ENCODE measurements at regions not wholly inside any gene's neighbourhood (a gene's known extent, or its start where the extent isn't known, plus 50 kb on each side); places are given as distances from the start of the nearest gene placed in this dataset.
A peak's percentile ranks its signal among the peaks of the same experiment; 100 is the strongest.

- H3K79me2 ChIP-seq (ENCODE audit: insufficient read depth), result no peaks in the 10 kb centered on the region
- H3K9me2 ChIP-seq (ENCODE audit: insufficient read depth), result no peaks in the 10 kb centered on the region
- no peak overlapping the region for H2AFZ ChIP-seq
- no peaks in the 10 kb centered on the region for H3F3A ChIP-seq (ENCODE audit: insufficient read depth)
- TF ChIP-seq EZH2phosphoT487 (IDR thresholded peaks at IDR 0.05; ENCODE audit: insufficient read depth, low read depth), result no peak
- no peak for TF ChIP-seq EZH2 (IDR thresholded peaks at IDR 0.05; ENCODE audit: insufficient read depth, poor library complexity, severe bottlenecking)
- H3K9me3 ChIP-seq (ENCODE audit: low read depth), result no peaks in the 10 kb centered on the region
- H3K4me1 ChIP-seq (ENCODE audit: insufficient read depth), result peaks cover 12% of the 10 kb centered on the region; the same call in 1 of the 2 replicates
- no peaks in the 10 kb centered on the region for H3K27me3 ChIP-seq (replicated peaks; ENCODE audit: insufficient read depth)
- H3K9ac ChIP-seq, result no peak overlapping the region
- H3K27ac ChIP-seq, result no peak overlapping the region
- H4K20me1 ChIP-seq (ENCODE audit: insufficient read depth), result no peaks in the 10 kb centered on the region
- H3K4me2 ChIP-seq (ENCODE audit: unreplicated experiment), result no peak overlapping the region
- DNase-seq, result no peak
- no peaks in the 10 kb centered on the region for H3K36me3 ChIP-seq (ENCODE audit: low read depth)
- 37 to 41% methylated on average over 11 of the region's 11 CpGs for WGBS, 2 experiments (ENCODE audit: low coverage in 1 of 2, low lambda C conversion rate in 2 of 2, missing lambda C conversion rate in 2 of 2)
- H3K4me3 ChIP-seq, result no peak overlapping the region
- in situ Hi-C loops (cut with MboI), result no loop called here
Observed at GRCh38 chr12:124213666-124214347, 81.1 kb upstream of the RFLNA start.

- TF ChIP-seq EZH2 (IDR thresholded peaks at IDR 0.05; ENCODE audit: insufficient read depth, poor library complexity, severe bottlenecking) (no peak), EZH2phosphoT487 (IDR thresholded peaks at IDR 0.05; ENCODE audit: insufficient read depth, low read depth) (no peak)
- no peak for DNase-seq
- Histone ChIP-seq H3K36me3 (ENCODE audit: low read depth) (no peaks in the 10 kb centered on the region), H3K27ac (no peak overlapping the region), H3K4me2 (ENCODE audit: unreplicated experiment) (no peak overlapping the region), H2AFZ (no peak overlapping the region), H3K9me2 (ENCODE audit: insufficient read depth) (no peaks in the 10 kb centered on the region), H3K9me3 (ENCODE audit: low read depth) (no peaks in the 10 kb centered on the region), H3F3A (ENCODE audit: insufficient read depth) (no peaks in the 10 kb centered on the region), H4K20me1 (ENCODE audit: insufficient read depth) (no peaks in the 10 kb centered on the region), H3K9ac (no peak overlapping the region), H3K27me3 (replicated peaks; ENCODE audit: insufficient read depth) (no peaks in the 10 kb centered on the region), H3K79me2 (ENCODE audit: insufficient read depth) (no peaks in the 10 kb centered on the region), H3K4me1 (ENCODE audit: insufficient read depth) (peaks cover 12% of the 10 kb centered on the region; the same call in 1 of the 2 replicates), H3K4me3 (no peak overlapping the region)
- in situ Hi-C loops (cut with MboI), result no loop called here
- 82 to 83% methylated on average over 3 of the region's 3 CpGs for WGBS, 2 experiments (ENCODE audit: low coverage in 1 of 2, low lambda C conversion rate in 2 of 2, missing lambda C conversion rate in 2 of 2)
Observed at GRCh38 chr12:124214574-124214973, 80.3 kb upstream of the RFLNA start.

- H3K4me3 ChIP-seq, result no peak overlapping the region
- 0 out of 2 replicates have a peak overlapping the region, but pooled peaks have one; percentile 73 for H2AFZ ChIP-seq
- TF ChIP-seq EZH2phosphoT487 (IDR thresholded peaks at IDR 0.05; ENCODE audit: insufficient read depth, low read depth) (no peak), EZH2 (IDR thresholded peaks at IDR 0.05; ENCODE audit: insufficient read depth, poor library complexity, severe bottlenecking) (no peak)
- no peaks in the 10 kb centered on the region for H3K9me2 ChIP-seq (ENCODE audit: insufficient read depth)
- H3K36me3 ChIP-seq (ENCODE audit: low read depth), result no peaks in the 10 kb centered on the region
- 93 to 95% methylated on average over 10 of the region's 10 CpGs for WGBS, 2 experiments (ENCODE audit: low coverage in 1 of 2, low lambda C conversion rate in 2 of 2, missing lambda C conversion rate in 2 of 2)
- H4K20me1 ChIP-seq (ENCODE audit: insufficient read depth), result no peaks in the 10 kb centered on the region
- H3K4me1 ChIP-seq (ENCODE audit: insufficient read depth), result peaks cover 12% of the 10 kb centered on the region; the same call in 1 of the 2 replicates
- in situ Hi-C loops (cut with MboI), result no loop called here
- no peaks in the 10 kb centered on the region for H3F3A ChIP-seq (ENCODE audit: insufficient read depth)
- H3K9me3 ChIP-seq (ENCODE audit: low read depth), result no peaks in the 10 kb centered on the region
- no peak overlapping the region for H3K27ac ChIP-seq
- DNase-seq, result no peak
- H3K4me2 ChIP-seq (ENCODE audit: unreplicated experiment), result peak overlapping the region; percentile 81
- no peak overlapping the region for H3K9ac ChIP-seq
- no peaks in the 10 kb centered on the region for H3K79me2 ChIP-seq (ENCODE audit: insufficient read depth)
- H3K27me3 ChIP-seq (replicated peaks; ENCODE audit: insufficient read depth), result 0 out of 2 replicates have a peak, but pooled peaks cover under 1% of the 10 kb centered on the region
Observed at GRCh38 chr12:124216966-124217365, 77.9 kb upstream of the RFLNA start.

- Histone ChIP-seq H3K4me1 (ENCODE audit: insufficient read depth) (peaks cover 12% of the 10 kb centered on the region; the same call in 1 of the 2 replicates), H3K9ac (peak overlapping the region; percentile 22; the same call in 1 of the 2 replicates), H3K9me3 (ENCODE audit: low read depth) (no peaks in the 10 kb centered on the region), H3K27ac (no peak overlapping the region), H3K27me3 (replicated peaks; ENCODE audit: insufficient read depth) (peaks cover 8% of the 10 kb centered on the region; the same call in 1 of the 2 replicates), H3K79me2 (ENCODE audit: insufficient read depth) (no peaks in the 10 kb centered on the region), H3K9me2 (ENCODE audit: insufficient read depth) (no peaks in the 10 kb centered on the region), H3K4me2 (ENCODE audit: unreplicated experiment) (peak overlapping the region; percentile 81), H3K4me3 (peak overlapping the region; percentile 64), H2AFZ (peak overlapping the region; percentile 73), H3K36me3 (ENCODE audit: low read depth) (no peaks in the 10 kb centered on the region), H3F3A (ENCODE audit: insufficient read depth) (no peaks in the 10 kb centered on the region), H4K20me1 (ENCODE audit: insufficient read depth) (no peaks in the 10 kb centered on the region)
- in situ Hi-C loops (cut with MboI), result no loop called here
- TF ChIP-seq EZH2phosphoT487 (IDR thresholded peaks at IDR 0.05; ENCODE audit: insufficient read depth, low read depth), result no peak
- no peak for TF ChIP-seq EZH2 (IDR thresholded peaks at IDR 0.05; ENCODE audit: insufficient read depth, poor library complexity, severe bottlenecking)
- 8 to 13% methylated on average over 22 of the region's 22 CpGs for WGBS, 2 experiments (ENCODE audit: low coverage in 1 of 2, low lambda C conversion rate in 2 of 2, missing lambda C conversion rate in 2 of 2)
- peak; percentile 54 for DNase-seq
Observed at GRCh38 chr12:124217508-124218242, 77.2 kb upstream of the RFLNA start.

Data from GM23248 (cell line).